ENCODE measurements at regions not wholly inside any gene's neighbourhood (a gene's known extent, or its start where the extent isn't known, plus 50 kb on each side); places are given as distances from the start of the nearest gene placed in this dataset.
A peak's percentile ranks its signal among the peaks of the same experiment; 100 is the strongest.

DNA sequence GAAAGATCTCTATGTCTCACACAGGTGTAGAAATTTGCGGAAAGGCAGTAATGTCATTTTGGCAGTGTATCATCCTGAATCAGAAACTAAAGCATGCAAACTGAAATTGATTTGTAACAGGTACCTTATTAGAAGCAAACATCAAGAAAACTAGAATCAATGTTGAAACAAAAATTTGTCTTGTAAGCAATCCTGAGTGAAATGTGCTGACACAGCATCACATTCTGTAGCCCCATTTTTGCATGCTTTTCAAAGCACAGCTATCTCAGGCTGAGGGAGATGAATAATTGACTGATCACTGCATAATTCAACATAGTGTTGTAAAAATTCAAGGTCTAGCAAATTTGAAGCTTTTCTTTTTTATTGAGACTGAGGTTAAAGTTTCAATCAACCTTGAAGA lies 539.7 kb downstream of the DACH1 start:
- BruUV-seq (replicated peaks): no TSS peak
- no peaks in the 10 kb centered on the region for H3K36me3 ChIP-seq (replicated peaks in 1 of 2; ENCODE audit: control insufficient read depth in 1 of 2, insufficient read depth in 2 of 2, low read length in 2 of 2)
- H3K79me2 ChIP-seq (ENCODE audit: insufficient read depth, low read length): no peaks in the 10 kb centered on the region
- no peak overlapping the region for H2AFZ ChIP-seq (ENCODE audit: low read length)
- FAIRE-seq (no peak), ATAC-seq (no peak), DNase-seq (ENCODE audit: low spot score) (no peak)
- ChIA-PET POLR2A (no interaction called here), CTCF (ENCODE audit: low intra/inter-chr PET ratio, low total read pairs) (no interaction called here)
- TF ChIP-seq ZFP37 (CRISPR knock-in tag; IDR thresholded peaks at IDR 0.05; ENCODE audit: borderline replicate concordance) (no peak), ZNF292 (CRISPR knock-in tag; IDR thresholded peaks at IDR 0.05; ENCODE audit: borderline replicate concordance, low read depth) (no peak), ZNF749 (CRISPR knock-in tag; IDR thresholded peaks at IDR 0.05; ENCODE audit: borderline replicate concordance) (no peak), MAFK (conservative IDR thresholded peaks at IDR 0.05 in 1 of 2, IDR thresholded peaks at IDR 0.05 in 1 of 2; ENCODE audit: low read length in 2 of 2) (peak; percentile 97 to 99), TFDP2 (CRISPR knock-in tag; IDR thresholded peaks at IDR 0.05) (no peak), HMGA1 (CRISPR knock-in tag; conservative IDR thresholded peaks at IDR 0.05) (no peak), MAFF (IDR thresholded peaks at IDR 0.05; ENCODE audit: low read depth, low read length) (peak; percentile 98), ZZZ3 (CRISPR knock-in tag; IDR thresholded peaks at IDR 0.05; ENCODE audit: borderline replicate concordance) (no peak), ZNF337 (CRISPR knock-in tag; IDR thresholded peaks at IDR 0.05; ENCODE audit: borderline replicate concordance, low read depth) (no peak)
- TF ChIP-seq, protein P1, sequence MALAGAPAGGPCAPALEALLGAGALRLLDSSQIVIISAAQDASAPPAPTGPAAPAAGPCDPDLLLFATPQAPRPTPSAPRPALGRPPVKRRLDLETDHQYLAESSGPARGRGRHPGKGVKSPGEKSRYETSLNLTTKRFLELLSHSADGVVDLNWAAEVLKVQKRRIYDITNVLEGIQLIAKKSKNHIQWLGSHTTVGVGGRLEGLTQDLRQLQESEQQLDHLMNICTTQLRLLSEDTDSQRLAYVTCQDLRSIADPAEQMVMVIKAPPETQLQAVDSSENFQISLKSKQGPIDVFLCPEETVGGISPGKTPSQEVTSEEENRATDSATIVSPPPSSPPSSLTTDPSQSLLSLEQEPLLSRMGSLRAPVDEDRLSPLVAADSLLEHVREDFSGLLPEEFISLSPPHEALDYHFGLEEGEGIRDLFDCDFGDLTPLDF (CRISPR knock-in tag; IDR thresholded peaks at IDR 0.05): no peak
- no peaks in the 10 kb centered on the region for H3K9me3 ChIP-seq (ENCODE audit: low read length)
- no peak overlapping the region for H3K27ac ChIP-seq (ENCODE audit: extremely low read length, insufficient read depth, low read length)
- in situ Hi-C loops (cut with HindIII; ENCODE audit: extremely low pct_ligation_motif_present, low pct_unique_long_range_greater_than_20kb): no loop called here
- intact Hi-C loops (cut with micrococcal nuclease; ENCODE audit: unreplicated experiment): no loop called here
- no peaks in the 10 kb centered on the region for H3K4me1 ChIP-seq (ENCODE audit: insufficient read depth, low read length)
- H3K27me3 ChIP-seq (ENCODE audit: control insufficient read depth in 1 of 2, insufficient read depth in 2 of 2, low read length in 2 of 2): no peaks in the 10 kb centered on the region; a peak in 1 of 5 replicates
- 100% methylated on average over 1 of the region's 1 CpG for WGBS (ENCODE audit: low lambda C conversion rate)
- H4K20me1 ChIP-seq (ENCODE audit: insufficient read depth, low read length): no peaks in the 10 kb centered on the region
- H3K9ac ChIP-seq (ENCODE audit: insufficient read depth, low read depth, low read length): no peak overlapping the region
- no peak overlapping the region for H3K4me2 ChIP-seq (ENCODE audit: low read depth, low read length)
- no peak overlapping the region for H3K4me3 ChIP-seq (replicated peaks in 1 of 3; ENCODE audit: insufficient read depth in 1 of 3, low read depth in 2 of 3, low read length in 3 of 3)
